Panc1 (cell line): ENCODE measurements at regions not wholly inside any gene's neighbourhood (a gene's known extent, or its start where the extent isn't known, plus 50 kb on each side); places are given as distances from the start of the nearest gene placed in this dataset.

Experiments
- ATAC-seq: fragments of 200-7000 bp; cut with Tn5 transposase; 2 replicates; pipeline ENCODE4 v1.9.1; 2020; ENCODE audit warnings: mild to moderate bottlenecking, moderate library complexity
- BruUV-seq: library from RNA; stranded (reverse); fragments of 400-500 nt; replicated peaks from 2 replicates; lab custom pipeline; 2021; lab: Mats Ljungman, UMichigan
- CTCF ChIA-PET: fragments of 300-600 bp; sonication (Branson Sonifier 250); formaldehyde crosslinking; loops from one replicate; lab custom pipeline; 2022; ENCODE audit warnings: antibody characterized with exemption; lab: Charles Lee
- POLR2A ChIA-PET: fragments of 300-600 bp; sonication (Branson Sonifier 250); formaldehyde crosslinking; loops from one replicate; lab custom pipeline; 2022; ENCODE audit warnings: antibody characterized with exemption; lab: Charles Lee
- DNase-seq: peaks from one replicate; pipeline ENCODE4 v3.0.0-alpha.2; 2010; ENCODE audit warnings: low read depth, low spot score
- H3K27ac ChIP-seq: 2 replicates; pipeline ENCODE4 v1.5.1; 2011; ENCODE audit warnings: mild to moderate bottlenecking, low read length, inconsistent platforms
- H3K27me3 ChIP-seq: fragments of 200-500 bp; sonication (Bioruptor generic); 2 replicates; pipeline ENCODE4 v1.6.0; 2014; ENCODE audit warnings: low read length, inconsistent platforms; ENCODE audit not compliant: control insufficient read depth, insufficient read depth
- H3K36me3 ChIP-seq: fragments of 200-500 bp; sonication (Bioruptor generic); 2 replicates; pipeline ENCODE4 v1.5.1; 2014; ENCODE audit warnings: inconsistent platforms, mild to moderate bottlenecking, low read length, moderate library complexity; ENCODE audit not compliant: control insufficient read depth, insufficient read depth
- H3K4me1 ChIP-seq: 2 replicates; pipeline ENCODE4 v1.5.1; 2011; ENCODE audit warnings: inconsistent platforms, mild to moderate bottlenecking, low read length, moderate library complexity; ENCODE audit not compliant: control insufficient read depth, insufficient read depth
- H3K4me3 ChIP-seq, 2 experiments: 2 replicates each; pipeline ENCODE4 v1.5.1; 2011 to 2012; ENCODE audit warnings: low read depth in 2 of 2, low read length in 2 of 2, mild to moderate bottlenecking in 2 of 2, inconsistent platforms in 1 of 2, moderate library complexity in 1 of 2
- H3K9me3 ChIP-seq: fragments of 200-500 bp; sonication (Bioruptor generic); 2 replicates; pipeline ENCODE4 v1.5.1; 2014; ENCODE audit warnings: low read depth, mild to moderate bottlenecking, inconsistent platforms, low read length, moderate library complexity; ENCODE audit not compliant: control insufficient read depth, insufficient read depth
- CTCF ChIP-seq: fragments of 450-650 bp; IDR thresholded peaks from 2 replicates; pipeline ENCODE4 v1.5.1; 2017; ENCODE audit warnings: mild to moderate bottlenecking
- POLR2AphosphoS5 ChIP-seq: IDR thresholded peaks from 2 replicates; pipeline ENCODE4 v1.6.1; 2012; ENCODE audit warnings: mild to moderate bottlenecking, low read depth, low read length, moderate library complexity
- REST ChIP-seq, 2 experiments: IDR thresholded peaks; 2 replicates each; pipeline ENCODE4 v1.6.1; 2011 to 2012; ENCODE audit warnings: low read depth in 2 of 2, control low read depth in 1 of 2, low read length in 1 of 2, mild to moderate bottlenecking in 1 of 2, moderate library complexity in 1 of 2; ENCODE audit not compliant: insufficient read depth in 1 of 2
- SIN3A ChIP-seq: IDR thresholded peaks from 2 replicates; pipeline ENCODE4 v1.6.1; 2012; ENCODE audit warnings: low read depth, mild to moderate bottlenecking, low read length, moderate library complexity, borderline replicate concordance; ENCODE audit not compliant: insufficient read depth
- TCF7L2 ChIP-seq: IDR thresholded peaks from 2 replicates; pipeline ENCODE4 v1.6.1; 2011; ENCODE audit warnings: mild to moderate bottlenecking, low read depth, low read length, inconsistent platforms
- in situ Hi-C: cut with HindIII; loops from 2 replicates; pipeline ENCODE4 v1.10.0; 2016; ENCODE audit warnings: low sequenced_read_pairs, low pct_unique_long_range_greater_than_20kb
- intact Hi-C: fragments of 100-400 bp; cut with micrococcal nuclease; formaldehyde crosslinking; loops from one replicate; pipeline ENCODE4 v1.10.0; 2022; ENCODE audit not compliant: unreplicated experiment

- no peak for TF ChIP-seq CTCF
- no peak for TF ChIP-seq SIN3A
- no peak for TF ChIP-seq POLR2AphosphoS5
- TF ChIP-seq REST (IDR thresholded peaks at IDR 0.05; ENCODE audit: insufficient read depth in 1 of 2, low read depth in 2 of 2, low read length in 1 of 2) = no peak
- no peak for TF ChIP-seq TCF7L2
- no TSS peak for BruUV-seq
- H3K4me1 ChIP-seq = no peaks in the 10 kb centered on the region
- no peak overlapping the region for H3K4me3 ChIP-seq
- no peaks in the 10 kb centered on the region for H3K9me3 ChIP-seq
- ChIA-PET POLR2A (no interaction called here), CTCF (interaction anchor here (0.6 kb wide), 1 partner anchor 57 kb away, joined by 5 read pairs; no protein-coding TSS in a partner anchor)
- ATAC-seq (no peak), DNase-seq (no peak)
- in situ Hi-C loops = no loop called here
- H3K27ac ChIP-seq = no peak overlapping the region
- no peaks in the 10 kb centered on the region for H3K27me3 ChIP-seq
- intact Hi-C loops = no loop called here
- H3K36me3 ChIP-seq = no peaks in the 10 kb centered on the region
Observed at GRCh38 chr12:90250766-90251165, 542.1 kb upstream of the ATP2B1 start.

DNA sequence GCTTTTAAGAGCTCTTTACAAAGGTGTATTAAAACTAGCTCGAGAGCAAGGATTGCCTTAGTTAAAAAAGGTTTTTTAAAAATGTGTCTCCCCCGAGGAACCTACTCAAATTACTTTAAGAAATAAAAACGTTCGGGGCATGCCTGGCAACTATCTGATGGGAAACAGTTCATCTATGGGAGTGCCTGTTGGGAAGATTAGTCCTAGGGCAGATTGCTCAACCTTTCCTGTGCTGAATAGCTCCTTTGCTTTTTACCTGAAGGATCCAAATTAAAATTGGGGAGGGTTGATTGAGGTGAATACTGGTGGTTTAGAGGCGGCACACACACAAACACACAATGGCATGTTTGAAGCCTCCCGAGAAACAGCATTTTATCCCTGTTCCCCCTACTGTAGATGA is 541.4 kb upstream of the ATP2B1 start:
- TF ChIP-seq CTCF (no peak), TCF7L2 (no peak), REST (IDR thresholded peaks at IDR 0.05; ENCODE audit: insufficient read depth in 1 of 2, low read depth in 2 of 2, low read length in 1 of 2) (no peak), POLR2AphosphoS5 (no peak), SIN3A (no peak)
- Histone ChIP-seq H3K9me3 (no peaks in the 10 kb centered on the region), H3K4me1 (no peaks in the 10 kb centered on the region), H3K27ac (no peak overlapping the region), H3K27me3 (no peaks in the 10 kb centered on the region), H3K4me3 (no peak overlapping the region), H3K36me3 (no peaks in the 10 kb centered on the region)
- BruUV-seq = no TSS peak
- ATAC-seq (no peak), DNase-seq (no peak)
- ChIA-PET POLR2A (no interaction called here), CTCF (interaction anchor here (0.6 kb wide), 1 partner anchor 56 kb away, joined by 5 read pairs; no protein-coding TSS in a partner anchor)
- in situ Hi-C loops = no loop called here
- intact Hi-C loops = no loop called here
